HG03565 (cell line): ENCODE measurements at regions not wholly inside any gene's neighbourhood (a gene's known extent, or its start where the extent isn't known, plus 50 kb on each side); places are given as distances from the start of the nearest gene placed in this dataset.

Experiments used
- ATAC-seq: cut with Tn5 transposase; IDR thresholded peaks from one replicate; pipeline ENCODE4 v1.9.1; 2021; ENCODE audit warnings: mild to moderate bottlenecking, moderate library complexity; ENCODE audit not compliant: unreplicated experiment

GRCh38 chr13:106917673-106918556 is 350.0 kb upstream of the ARGLU1 start:
- ATAC-seq, result peak; percentile 77

GRCh38 chr13:106917024-106917571 is 349.2 kb upstream of the ARGLU1 start:
- ATAC-seq, result no peak

- ATAC-seq, result no peak
Observed at GRCh38 chr13:106916329-106916976, 348.5 kb upstream of the ARGLU1 start.

- ATAC-seq, result no peak
Observed at GRCh38 chr13:106915146-106915545, 347.2 kb upstream of the ARGLU1 start.

GRCh38 chr13:106911627-106912026 is 343.7 kb upstream of the ARGLU1 start:
- ATAC-seq, result no peak

- no peak for ATAC-seq
Observed at GRCh38 chr13:106911020-106911419, 343.1 kb upstream of the ARGLU1 start.

- ATAC-seq, result no peak
Observed at GRCh38 chr13:106906426-106906996, 338.6 kb upstream of the ARGLU1 start.

GRCh38 chr13:106905380-106906162 is 337.6 kb upstream of the ARGLU1 start:
- no peak for ATAC-seq

- ATAC-seq, result no peak
Observed at GRCh38 chr13:106899442-106899841, 331.5 kb upstream of the ARGLU1 start.

- ATAC-seq, result no peak
Observed at GRCh38 chr13:106898231-106898630, 330.3 kb upstream of the ARGLU1 start.

GRCh38 chr13:106888148-106888547 is 320.2 kb upstream of the ARGLU1 start:
- no peak for ATAC-seq

DNA sequence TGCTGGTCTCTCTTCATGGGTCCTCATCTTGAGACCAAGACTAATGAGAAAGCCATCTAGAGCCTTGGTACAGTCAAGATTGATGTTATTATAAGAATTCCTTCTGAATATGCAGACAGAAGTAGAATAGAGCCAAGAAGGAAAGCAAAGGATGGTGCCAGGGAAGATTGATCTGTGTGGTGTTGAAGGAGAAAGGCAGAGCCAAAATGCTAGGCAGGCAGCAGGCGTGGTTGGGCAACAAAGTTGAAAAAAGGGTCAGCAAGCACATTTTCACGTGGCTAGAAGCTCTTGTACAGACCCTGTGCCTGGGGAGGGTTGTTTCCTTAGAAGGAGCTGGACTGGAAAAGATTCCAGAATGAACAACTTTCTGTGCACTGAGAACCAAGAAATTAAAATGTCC is 319.7 kb upstream of the ARGLU1 start:
- ATAC-seq, result no peak

DNA sequence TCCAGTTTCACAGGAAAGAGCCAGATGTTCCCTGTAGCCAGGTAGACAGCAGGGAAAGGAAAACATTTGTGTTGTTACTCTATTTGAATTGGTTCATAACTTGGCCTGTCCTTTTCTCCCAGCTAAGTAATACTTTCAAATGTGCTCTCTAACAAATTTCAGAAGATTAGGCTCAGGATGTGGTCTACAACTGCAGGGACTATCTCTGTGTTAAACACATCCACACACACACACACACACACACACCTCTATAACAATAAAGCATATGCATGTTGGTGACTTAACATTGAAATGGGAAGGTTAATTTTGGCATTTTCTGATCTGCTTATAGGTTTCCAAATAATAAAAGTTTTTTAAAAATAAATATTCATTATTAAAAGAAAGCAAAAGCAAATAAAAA is 316.0 kb upstream of the ARGLU1 start:
- ATAC-seq, result no peak

GRCh38 chr13:106882246-106882645 is 314.3 kb upstream of the ARGLU1 start:
- no peak for ATAC-seq

DNA sequence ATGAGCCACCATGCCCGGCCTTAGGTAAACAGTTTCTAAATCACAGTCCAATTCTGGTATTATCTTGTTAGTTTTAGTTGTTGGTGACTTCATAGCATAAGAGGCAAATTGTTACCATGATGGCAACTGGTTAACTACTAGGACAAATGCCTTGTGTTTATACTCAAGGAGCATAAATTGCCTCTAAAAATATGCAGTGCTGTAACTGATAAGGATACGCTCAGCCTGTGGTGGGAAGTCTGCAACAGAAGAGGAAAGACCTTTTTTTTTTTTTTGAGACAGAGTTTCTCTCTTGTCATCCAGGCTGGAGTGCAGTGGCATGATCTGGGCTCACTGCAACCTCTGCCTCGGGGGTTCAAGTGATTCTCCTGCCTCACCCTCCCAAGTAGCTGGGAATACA is 311.9 kb upstream of the ARGLU1 start:
- no peak for ATAC-seq

DNA sequence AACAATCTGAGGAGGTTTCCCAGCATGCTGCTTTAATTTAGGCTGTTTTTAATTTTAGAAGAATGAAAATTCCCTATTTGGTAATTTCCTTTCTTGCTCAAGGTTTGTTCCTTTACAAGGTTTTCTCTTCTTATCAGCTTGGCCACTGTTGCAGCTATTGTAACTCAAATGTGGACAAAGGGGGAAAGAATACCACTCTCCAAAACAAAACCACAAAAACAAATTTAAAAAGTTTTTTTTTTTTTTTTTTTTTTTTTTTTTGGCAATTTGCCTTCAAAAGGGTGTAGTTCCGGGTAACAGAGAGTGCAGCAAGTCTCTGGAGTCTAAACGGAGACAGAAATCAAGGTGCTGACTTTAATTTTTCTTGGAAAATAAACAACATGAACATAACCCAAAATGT is 306.4 kb upstream of the ARGLU1 start:
- no peak for ATAC-seq

- ATAC-seq, result no peak
Observed at GRCh38 chr13:106873810-106874209, 305.9 kb upstream of the ARGLU1 start.

DNA sequence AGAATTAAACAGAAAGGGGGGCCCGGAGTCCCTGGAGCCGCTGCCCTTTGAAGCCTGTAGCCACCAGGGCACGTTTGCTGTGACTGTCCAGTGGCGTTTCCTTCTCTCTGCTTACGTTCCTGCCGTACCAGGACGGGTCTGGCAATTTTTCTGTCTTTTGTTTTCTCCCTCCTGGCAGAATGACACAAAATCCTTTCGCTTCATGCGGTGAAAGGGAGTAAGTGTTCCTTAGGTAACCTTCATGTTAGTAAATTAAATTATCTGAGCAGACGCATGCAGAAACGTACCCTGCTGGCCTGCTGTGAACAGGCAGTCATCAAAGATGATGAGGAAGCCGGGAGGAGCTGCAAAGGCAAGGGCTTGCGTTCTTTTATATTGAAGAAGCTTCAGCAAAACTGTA is 299.3 kb upstream of the ARGLU1 start:
- ATAC-seq, result no peak

DNA sequence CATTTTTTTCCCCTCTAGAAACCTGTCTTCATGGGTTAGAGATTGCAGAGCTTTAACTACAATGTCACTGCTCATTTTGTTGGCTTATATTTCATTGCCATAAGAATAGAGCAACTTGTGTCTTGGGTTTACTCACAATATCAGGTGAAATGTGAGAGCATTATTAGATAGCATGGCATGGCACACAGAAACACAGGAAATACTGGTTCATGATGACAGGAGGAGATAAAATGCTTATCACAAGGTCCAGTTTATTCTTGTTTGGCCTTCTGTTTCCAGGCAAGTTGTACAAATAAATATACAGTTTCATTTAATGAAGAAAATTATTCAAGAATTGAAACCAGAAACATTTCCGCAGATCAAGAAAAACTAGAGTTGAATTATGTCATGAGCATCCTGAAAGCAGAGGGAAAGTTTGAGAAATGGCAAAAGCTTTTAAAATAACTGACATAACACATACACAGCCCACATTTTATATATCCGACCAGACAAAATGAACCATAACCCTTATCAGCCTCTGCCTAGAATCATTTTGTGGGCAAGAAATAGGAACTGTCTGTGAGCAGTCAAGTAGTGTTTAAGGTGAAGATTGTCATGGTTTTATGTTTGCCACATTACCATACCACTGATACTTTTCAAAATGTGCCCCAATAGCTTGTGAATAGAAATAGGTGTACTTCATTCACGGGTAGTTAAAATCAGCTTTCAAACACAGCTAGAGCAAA is 297.9 kb upstream of the ARGLU1 start:
- no peak for ATAC-seq

GRCh38 chr13:106859533-106859904 is 291.6 kb upstream of the ARGLU1 start:
- ATAC-seq, result no peak
